OCI-LY7 (cell line): ENCODE measurements at regions not wholly inside any gene's neighbourhood (a gene's known extent, or its start where the extent isn't known, plus 50 kb on each side); places are given as distances from the start of the nearest gene placed in this dataset.

Experiments
- BruUV-seq: library from RNA; stranded (reverse); fragments of 400-500 nt; replicated peaks from 2 replicates; lab custom pipeline; 2021; lab: Mats Ljungman, UMichigan
- CTCF ChIA-PET: fragments of 300-600 bp; sonication (Branson Sonifier 250); formaldehyde crosslinking; loops from one replicate; lab custom pipeline; 2022; ENCODE audit warnings: antibody characterized with exemption; ENCODE audit not compliant: unreplicated experiment; lab: Charles Lee
- POLR2A ChIA-PET: fragments of 300-600 bp; sonication (Branson Sonifier 250); formaldehyde crosslinking; loops from one replicate; lab custom pipeline; 2022; ENCODE audit warnings: antibody characterized with exemption; lab: Charles Lee
- DNase-seq: peaks from one replicate; pipeline ENCODE4 v3.0.0-alpha.2; 2015; ENCODE audit warnings: low spot score
- H2AFZ ChIP-seq: fragments of 200-600 bp; sonication (generic), shearing (Covaris generic); 2 replicates; pipeline ENCODE4 v1.6.1; 2014; ENCODE audit warnings: mild to moderate bottlenecking, antibody characterized with exemption, low read length, moderate library complexity
- H3K27ac ChIP-seq: fragments of 200-600 bp; sonication (generic); 2 replicates; pipeline ENCODE4 v1.5.1; 2014; ENCODE audit warnings: mixed run types, low read depth, mild to moderate bottlenecking, moderate library complexity, low read length, inconsistent platforms; ENCODE audit not compliant: poor library complexity, severe bottlenecking
- H3K36me3 ChIP-seq: fragments of 200-600 bp; sonication (generic); 2 replicates; pipeline ENCODE4 v1.6.1; 2014; ENCODE audit warnings: mild to moderate bottlenecking, antibody characterized with exemption, low read length, moderate library complexity, mixed read lengths; ENCODE audit not compliant: insufficient read depth
- H3K4me1 ChIP-seq: fragments of 200-600 bp; sonication (generic); 2 replicates; pipeline ENCODE4 v1.5.1; 2014; ENCODE audit warnings: mild to moderate bottlenecking, low read length; ENCODE audit not compliant: insufficient read depth, poor library complexity, severe bottlenecking
- H3K4me2 ChIP-seq: fragments of 200-600 bp; sonication (generic); 2 replicates; pipeline ENCODE4 v1.6.1; 2014; ENCODE audit warnings: mild to moderate bottlenecking, low read length
- H3K4me3 ChIP-seq: fragments of 200-600 bp; sonication (generic); 2 replicates; pipeline ENCODE4 v1.5.1; 2014; ENCODE audit warnings: mild to moderate bottlenecking, low read depth, low read length; ENCODE audit not compliant: poor library complexity, severe bottlenecking
- H3K79me2 ChIP-seq: fragments of 200-600 bp; sonication (generic); 2 replicates; pipeline ENCODE4 v1.6.1; 2016; ENCODE audit warnings: low read depth, mild to moderate bottlenecking, low read length, moderate library complexity, mixed read lengths; ENCODE audit not compliant: insufficient read depth
- H3K9me2 ChIP-seq: fragments of 200-600 bp; sonication (generic); 2 replicates; pipeline ENCODE4 v1.6.1; 2016; ENCODE audit warnings: mild to moderate bottlenecking, low read length, mixed read lengths; ENCODE audit not compliant: insufficient read depth
- H3K9me3 ChIP-seq: fragments of 200-600 bp; sonication (generic); 2 replicates; pipeline ENCODE4 v1.6.1; 2014; ENCODE audit warnings: mild to moderate bottlenecking, mixed run types, low read length, mixed read lengths
- H4K20me1 ChIP-seq: fragments of 200-600 bp; sonication (generic); 2 replicates; pipeline ENCODE4 v1.6.1; 2014; ENCODE audit warnings: mild to moderate bottlenecking, antibody characterized with exemption, low read length, moderate library complexity, mixed read lengths; ENCODE audit not compliant: insufficient read depth
- CTCF ChIP-seq: fragments of 200-600 bp; sonication (generic); conservative IDR thresholded peaks from 2 replicates; pipeline ENCODE4 v1.5.1; 2014; ENCODE audit warnings: mild to moderate bottlenecking, antibody characterized with exemption, low read length, moderate library complexity, mixed read lengths
- EZH2phosphoT487 ChIP-seq: fragments of 200-600 bp; sonication (generic); IDR thresholded peaks from 2 replicates; pipeline ENCODE4 v1.6.1; 2018; ENCODE audit warnings: low read depth, borderline replicate concordance, mild to moderate bottlenecking, mixed run types, antibody characterized with exemption, low read length, moderate library complexity, mixed read lengths
- intact Hi-C: fragments of 100-400 bp; cut with micrococcal nuclease; formaldehyde crosslinking; loops from one replicate; pipeline ENCODE4 v1.10.0; 2022; ENCODE audit not compliant: unreplicated experiment

DNA sequence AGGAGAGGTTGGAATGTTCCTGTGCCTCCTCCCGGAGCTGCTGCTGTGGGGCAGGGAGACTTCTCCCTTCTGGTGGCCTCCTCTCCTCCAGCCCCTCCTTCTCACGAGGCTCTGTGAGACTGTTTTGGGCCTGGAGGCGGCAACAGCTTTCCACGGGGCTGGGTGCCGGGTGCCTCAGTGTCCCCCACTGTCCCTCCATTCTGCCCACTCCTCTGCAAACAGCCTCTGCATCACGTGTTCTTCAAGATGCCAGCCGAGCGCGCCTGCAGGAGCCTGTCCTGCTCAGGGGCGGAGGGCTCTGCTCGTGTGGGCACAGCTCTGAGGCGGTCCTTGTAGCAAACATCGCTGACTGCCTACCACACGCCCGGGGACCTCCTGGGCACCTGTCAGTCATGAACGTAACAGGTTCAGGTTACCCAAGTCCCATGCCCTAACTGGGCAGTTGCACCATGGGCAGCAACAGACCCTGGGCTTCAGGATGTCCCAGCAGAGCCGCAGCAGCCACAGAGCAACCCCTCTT, 70.8 kb downstream of the RRM2 start:
- Histone ChIP-seq H3K27ac (no peak overlapping the region), H3K4me3 (no peak overlapping the region), H3K4me2 (no peak overlapping the region), H4K20me1 (no peaks in the 10 kb centered on the region), H3K4me1 (no peaks in the 10 kb centered on the region), H3K9me2 (no peaks in the 10 kb centered on the region), H2AFZ (no peak overlapping the region), H3K79me2 (no peaks in the 10 kb centered on the region), H3K36me3 (peaks cover 84% of the 10 kb centered on the region), H3K9me3 (no peaks in the 10 kb centered on the region)
- CTCF ChIA-PET: no interaction called here
- no TSS peak for BruUV-seq
- no peak for DNase-seq
- POLR2A ChIA-PET: no interaction called here
- TF ChIP-seq EZH2phosphoT487 (no peak), CTCF (no peak)
- intact Hi-C loops: no loop called here

GRCh38 chr2:10193851-10194820, 71.6 kb downstream of the RRM2 start:
- H3K9me2 ChIP-seq: no peaks in the 10 kb centered on the region
- H3K4me2 ChIP-seq: no peak overlapping the region
- H3K9me3 ChIP-seq: no peaks in the 10 kb centered on the region
- no peak for DNase-seq
- CTCF ChIA-PET: no interaction called here
- intact Hi-C loops: no loop called here
- no peaks in the 10 kb centered on the region for H4K20me1 ChIP-seq
- no peak overlapping the region for H3K4me3 ChIP-seq
- H2AFZ ChIP-seq: no peak overlapping the region
- H3K4me1 ChIP-seq: no peaks in the 10 kb centered on the region
- peaks cover 84% of the 10 kb centered on the region for H3K36me3 ChIP-seq
- no TSS peak for BruUV-seq
- TF ChIP-seq CTCF: no peak
- no peak for TF ChIP-seq EZH2phosphoT487
- H3K27ac ChIP-seq: no peak overlapping the region
- no peaks in the 10 kb centered on the region for H3K79me2 ChIP-seq
- POLR2A ChIA-PET: no interaction called here
